Type B pancreatic cell (in vitro differentiated cells): ENCODE measurements at regions not wholly inside any gene's neighbourhood (a gene's known extent, or its start where the extent isn't known, plus 50 kb on each side); places are given as distances from the start of the nearest gene placed in this dataset.
A peak's percentile ranks its signal among the peaks of the same experiment; 100 is the strongest.

Experiments used
- DNase-seq: peaks from one replicate; pipeline ENCODE4 v3.0.0; 2021; ENCODE audit warnings: mixed read lengths; ENCODE audit not compliant: unreplicated experiment; ENCODE audit errors: extremely low spot score
- H3K27ac Mint-ChIP-seq: 2 replicates; pipeline ENCODE4 v1.8.0; 2021; ENCODE audit warnings: mild to moderate bottlenecking, mixed read lengths
- H3K27me3 Mint-ChIP-seq: 2 replicates; pipeline ENCODE4 v1.8.0; 2021; ENCODE audit warnings: mixed read lengths
- H3K36me3 Mint-ChIP-seq: 2 replicates; pipeline ENCODE4 v1.8.0; 2021; ENCODE audit warnings: mixed read lengths
- H3K4me1 Mint-ChIP-seq: one replicate; pipeline ENCODE4 v1.8.0; 2021; ENCODE audit warnings: mixed read lengths; ENCODE audit not compliant: unreplicated experiment
- H3K4me3 Mint-ChIP-seq: 2 replicates; pipeline ENCODE4 v1.8.0; 2021; ENCODE audit warnings: mild to moderate bottlenecking, mixed read lengths
- H3K9me3 Mint-ChIP-seq: 2 replicates; pipeline ENCODE4 v1.8.0; 2021; ENCODE audit warnings: mixed read lengths
- CTCF ChIP-seq: fragments of 200-600 bp; sonication (generic); conservative IDR thresholded peaks from 2 replicates; pipeline ENCODE4 v1.5.0; 2021; ENCODE audit warnings: antibody characterized with exemption, mild to moderate bottlenecking

GRCh38 chr5:85069659-85070640, 685.3 kb upstream of the EDIL3 start:
- Mint-ChIP-seq H3K36me3 (no peaks in the 10 kb centered on the region), H3K27ac (no peak overlapping the region), H3K4me1 (no peaks in the 10 kb centered on the region), H3K27me3 (no peaks in the 10 kb centered on the region), H3K4me3 (no peak overlapping the region), H3K9me3 (no peaks in the 10 kb centered on the region)
- no peak for DNase-seq
- no peak for TF ChIP-seq CTCF

- no peaks in the 10 kb centered on the region for H3K36me3 Mint-ChIP-seq
- H3K27ac Mint-ChIP-seq = no peak overlapping the region
- H3K27me3 Mint-ChIP-seq = no peaks in the 10 kb centered on the region
- no peaks in the 10 kb centered on the region for H3K9me3 Mint-ChIP-seq
- no peak for TF ChIP-seq CTCF
- H3K4me3 Mint-ChIP-seq = no peak overlapping the region
- no peak for DNase-seq
- no peaks in the 10 kb centered on the region for H3K4me1 Mint-ChIP-seq
These were observed 692.9 kb upstream of the EDIL3 start for GRCh38 chr5:85077581-85077980.

- no peak for DNase-seq
- Mint-ChIP-seq H3K4me3 (no peak overlapping the region), H3K36me3 (no peaks in the 10 kb centered on the region), H3K4me1 (no peaks in the 10 kb centered on the region), H3K27ac (no peak overlapping the region), H3K27me3 (no peaks in the 10 kb centered on the region), H3K9me3 (no peaks in the 10 kb centered on the region)
- TF ChIP-seq CTCF = no peak
These were observed 711.7 kb upstream of the EDIL3 start for GRCh38 chr5:85096421-85096820.

- no peaks in the 10 kb centered on the region for H3K27me3 Mint-ChIP-seq
- H3K4me1 Mint-ChIP-seq = no peaks in the 10 kb centered on the region
- H3K36me3 Mint-ChIP-seq = no peaks in the 10 kb centered on the region
- no peak for DNase-seq
- H3K9me3 Mint-ChIP-seq = peaks cover 4% of the 10 kb centered on the region
- no peak overlapping the region for H3K4me3 Mint-ChIP-seq
- no peak overlapping the region for H3K27ac Mint-ChIP-seq
- peak; percentile 54 for TF ChIP-seq CTCF
These were observed 723.8 kb upstream of the EDIL3 start for GRCh38 chr5:85108471-85108870.

- no peak overlapping the region for H3K27ac Mint-ChIP-seq
- no peaks in the 10 kb centered on the region for H3K36me3 Mint-ChIP-seq
- H3K4me3 Mint-ChIP-seq = no peak overlapping the region
- TF ChIP-seq CTCF = no peak
- H3K27me3 Mint-ChIP-seq = no peaks in the 10 kb centered on the region
- no peaks in the 10 kb centered on the region for H3K4me1 Mint-ChIP-seq
- H3K9me3 Mint-ChIP-seq = peaks cover 4% of the 10 kb centered on the region
- no peak for DNase-seq
These were observed 724.9 kb upstream of the EDIL3 start for GRCh38 chr5:85109616-85110015.
